ENCODE measurements at regions not wholly inside any gene's neighbourhood (a gene's known extent, or its start where the extent isn't known, plus 50 kb on each side); places are given as distances from the start of the nearest gene placed in this dataset.

DNA sequence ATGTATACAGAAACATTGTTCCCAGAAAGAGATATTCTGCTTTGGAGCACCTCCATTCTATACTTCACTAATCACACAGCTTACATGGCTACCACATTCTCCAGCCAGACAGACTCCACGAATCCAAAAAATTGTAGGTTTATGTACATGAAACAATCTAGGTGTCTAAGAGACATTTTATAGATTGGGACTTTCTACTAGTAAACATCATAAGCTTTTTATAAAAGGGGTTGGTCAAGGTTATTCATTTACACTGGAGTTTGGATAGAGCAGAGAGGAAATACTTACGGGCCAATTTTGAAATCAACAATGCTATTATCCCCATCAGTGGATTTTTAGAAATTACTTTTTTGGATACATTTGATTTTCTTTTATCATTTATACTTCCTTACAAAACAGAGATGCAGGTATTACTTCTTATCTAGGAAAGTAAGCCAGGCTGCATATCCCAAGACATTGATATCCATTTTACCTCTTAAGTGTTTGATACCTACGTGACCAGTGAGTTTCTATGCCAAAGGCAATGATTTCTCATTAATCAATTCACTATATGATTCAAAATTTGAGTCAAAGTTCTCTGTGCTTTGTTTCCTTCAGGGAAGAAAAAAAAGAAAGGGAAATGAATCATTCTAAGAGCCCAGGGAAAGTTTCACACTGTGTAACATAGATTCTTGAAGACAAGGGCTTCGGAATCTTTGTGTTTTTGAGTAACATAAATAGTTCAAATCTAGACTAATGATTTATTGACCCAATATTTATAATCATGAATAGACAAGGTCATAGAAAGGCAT, 140.5 kb downstream of the PTH2R start:
- Mint-ChIP-seq H3K27ac (no peak overlapping the region), H3K4me3 (no peak overlapping the region), H3K9me3 (ENCODE audit: insufficient read depth) (no peaks in the 10 kb centered on the region), H3K27me3 (no peaks in the 10 kb centered on the region), H3K4me1 (no peaks in the 10 kb centered on the region)
- H3K9me3 ChIP-seq (ENCODE audit: control extremely low read depth in 1 of 3, control insufficient read depth in 2 of 3, insufficient read depth in 1 of 3, low read length in 2 of 3) = no peaks in the 10 kb centered on the region
- H3K36me3 ChIP-seq (replicated peaks in 1 of 2; ENCODE audit: control extremely low read depth in 1 of 2, control insufficient read depth in 1 of 2, extremely low read depth in 1 of 2, insufficient read depth in 2 of 2, low read length in 1 of 2) = no peaks in the 10 kb centered on the region
- H4K20me1 ChIP-seq (ENCODE audit: control insufficient read depth, insufficient read depth, low read length, poor library complexity, severe bottlenecking) = no peaks in the 10 kb centered on the region
- no peak overlapping the region for H3K4me3 ChIP-seq (ENCODE audit: control extremely low read depth in 1 of 5, extremely low read depth in 1 of 5, insufficient read depth in 1 of 5, low read depth in 2 of 5, low read length in 4 of 5)
- H3K4me1 ChIP-seq (ENCODE audit: control insufficient read depth in 2 of 2, insufficient read depth in 2 of 2, low read length in 2 of 2) = no peaks in the 10 kb centered on the region
- H3K79me2 ChIP-seq (ENCODE audit: control insufficient read depth, insufficient read depth, low read length) = no peaks in the 10 kb centered on the region
- ATAC-seq (ENCODE audit: low read depth) (no peak), DNase-seq (no peak)
- H3K4me2 ChIP-seq (replicated peaks; ENCODE audit: low read depth, low read length, poor library complexity, severe bottlenecking) = no peak overlapping the region
- TF ChIP-seq EZH2 (IDR thresholded peaks at IDR 0.05; ENCODE audit: borderline replicate concordance, insufficient read depth, low read depth, low read length, poor library complexity, severe bottlenecking) (no peak), CTCF (IDR thresholded peaks at IDR 0.05) (no peak)
- H2AFZ ChIP-seq (ENCODE audit: insufficient read depth, low read depth, low read length, poor library complexity, severe bottlenecking) = no peak overlapping the region
- no CpG with 5 or more reads among the region's 4 CpGs for WGBS (ENCODE audit: insufficient coverage)
- H3K9ac ChIP-seq (ENCODE audit: low read length) = no peak overlapping the region
- H3K27me3 ChIP-seq (replicated peaks in 1 of 4; ENCODE audit: control extremely low read depth in 1 of 4, control insufficient read depth in 3 of 4, insufficient read depth in 4 of 4, low read length in 3 of 4) = no peaks in the 10 kb centered on the region
- CTCF ChIA-PET = no interaction called here
- intact Hi-C loops (cut with micrococcal nuclease) = no loop called here
- no peak overlapping the region for H3K27ac ChIP-seq (ENCODE audit: low read length in 2 of 2)
- POLR2A ChIA-PET = no interaction called here

DNA sequence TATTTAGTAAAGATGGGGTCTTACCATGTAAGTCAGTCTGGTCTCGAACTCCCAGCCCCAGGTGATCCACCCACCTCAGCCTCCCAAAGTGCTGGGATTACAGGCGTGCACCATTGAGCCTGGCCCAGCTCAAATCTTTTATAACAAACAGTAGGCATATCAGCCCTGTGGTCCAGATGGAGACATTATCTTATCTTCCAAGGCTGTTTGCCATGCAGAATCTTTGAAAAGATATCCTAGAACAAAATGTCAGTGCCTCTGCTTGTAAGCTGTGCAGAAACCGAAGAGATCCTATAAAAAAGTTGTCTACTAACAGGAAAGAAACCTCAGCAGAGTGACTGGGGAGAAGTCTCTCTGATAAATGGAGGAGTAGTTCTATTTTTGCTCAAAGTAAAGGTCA, 142.1 kb downstream of the PTH2R start:
- no peak for ATAC-seq (ENCODE audit: low read depth)
- Mint-ChIP-seq H3K27ac (no peak overlapping the region), H3K27me3 (no peaks in the 10 kb centered on the region), H3K9me3 (ENCODE audit: insufficient read depth) (no peaks in the 10 kb centered on the region), H3K4me3 (no peak overlapping the region), H3K4me1 (no peaks in the 10 kb centered on the region)
- H3K79me2 ChIP-seq (ENCODE audit: control insufficient read depth, insufficient read depth, low read length) = no peaks in the 10 kb centered on the region
- no peaks in the 10 kb centered on the region for H3K36me3 ChIP-seq (replicated peaks in 1 of 2; ENCODE audit: control extremely low read depth in 1 of 2, control insufficient read depth in 1 of 2, extremely low read depth in 1 of 2, insufficient read depth in 2 of 2, low read length in 1 of 2)
- intact Hi-C loops (cut with micrococcal nuclease) = no loop called here
- H3K4me2 ChIP-seq (replicated peaks; ENCODE audit: low read depth, low read length, poor library complexity, severe bottlenecking) = no peak overlapping the region
- H4K20me1 ChIP-seq (ENCODE audit: control insufficient read depth, insufficient read depth, low read length, poor library complexity, severe bottlenecking) = no peaks in the 10 kb centered on the region
- no peak overlapping the region for H3K27ac ChIP-seq (ENCODE audit: low read length in 2 of 2)
- H3K4me1 ChIP-seq (ENCODE audit: control insufficient read depth in 2 of 2, insufficient read depth in 2 of 2, low read length in 2 of 2) = no peaks in the 10 kb centered on the region
- no peak overlapping the region for H2AFZ ChIP-seq (ENCODE audit: insufficient read depth, low read depth, low read length, poor library complexity, severe bottlenecking)
- TF ChIP-seq EZH2 (IDR thresholded peaks at IDR 0.05; ENCODE audit: borderline replicate concordance, insufficient read depth, low read depth, low read length, poor library complexity, severe bottlenecking) (no peak), CTCF (IDR thresholded peaks at IDR 0.05) (no peak)
- DNase-seq = no peak
- H3K27me3 ChIP-seq (replicated peaks in 1 of 4; ENCODE audit: control extremely low read depth in 1 of 4, control insufficient read depth in 3 of 4, insufficient read depth in 4 of 4, low read length in 3 of 4) = no peaks in the 10 kb centered on the region
- no peaks in the 10 kb centered on the region for H3K9me3 ChIP-seq (ENCODE audit: control extremely low read depth in 1 of 3, control insufficient read depth in 2 of 3, insufficient read depth in 1 of 3, low read length in 2 of 3)
- H3K4me3 ChIP-seq (ENCODE audit: control extremely low read depth in 1 of 5, extremely low read depth in 1 of 5, insufficient read depth in 1 of 5, low read depth in 2 of 5, low read length in 4 of 5) = no peak overlapping the region
- 100% methylated on average over 1 of the region's 3 CpGs for WGBS (ENCODE audit: insufficient coverage)
- POLR2A ChIA-PET = no interaction called here
- CTCF ChIA-PET = no interaction called here
- no peak overlapping the region for H3K9ac ChIP-seq (ENCODE audit: low read length)
